Keratinocyte (primary cell): ENCODE measurements at regions not wholly inside any gene's neighbourhood (a gene's known extent, or its start where the extent isn't known, plus 50 kb on each side); places are given as distances from the start of the nearest gene placed in this dataset.
"Not testable (repeated sequence)": the region's sequence is repeated elsewhere in the genome, so short reads cannot be mapped to it uniquely, and the experiment has no call there.

Source experiments
- DNase-seq: peaks from one replicate; pipeline ENCODE4 v3.0.0-alpha.2; 2011; ENCODE audit warnings: low read depth, missing footprints, low spot score
- FAIRE-seq: peaks from 2 replicates; lab custom pipeline; 2011; peaks lifted over from hg19 to GRCh38; lab: Jason Lieb, UNC
- H2AFZ ChIP-seq: 2 replicates; pipeline ENCODE4 v1.6.0; 2012; ENCODE audit warnings: low read length, control low read depth, inconsistent platforms; ENCODE audit not compliant: control insufficient read depth
- H3K27ac ChIP-seq: 2 replicates; pipeline ENCODE4 v1.5.1; 2011; ENCODE audit warnings: low read length; ENCODE audit not compliant: control insufficient read depth, insufficient read depth
- H3K27me3 ChIP-seq: 3 replicates; pipeline ENCODE4 v1.6.0; 2011; ENCODE audit warnings: low read length; ENCODE audit not compliant: control insufficient read depth, insufficient read depth; ENCODE audit errors: extremely low read depth
- H3K36me3 ChIP-seq, 2 experiments: 2 replicates in 1 of 2; 3 replicates in 1 of 2; pipeline ENCODE4 v1.5.1; 2011; ENCODE audit warnings: low read length in 2 of 2, mild to moderate bottlenecking in 1 of 2; ENCODE audit not compliant: control insufficient read depth in 2 of 2, insufficient read depth in 2 of 2; ENCODE audit errors: extremely low read depth in 1 of 2
- H3K4me1 ChIP-seq: 3 replicates; pipeline ENCODE4 v1.5.1; 2011; ENCODE audit warnings: low read length; ENCODE audit not compliant: control insufficient read depth, insufficient read depth; ENCODE audit errors: extremely low read depth
- H3K4me2 ChIP-seq: 3 replicates; pipeline ENCODE4 v1.6.0; 2011; ENCODE audit warnings: low read depth, low read length; ENCODE audit not compliant: control insufficient read depth, insufficient read depth; ENCODE audit errors: extremely low read depth
- H3K4me3 ChIP-seq, 3 experiments: fragments of 200-600 bp in 1 of 3; sonication (generic) in 1 of 3; 2 replicates in 2 of 3; 3 replicates in 1 of 3; pipeline ENCODE4 v1.5.1; 2011 to 2016; ENCODE audit warnings: low read length in 3 of 3, mild to moderate bottlenecking in 3 of 3, control low read depth in 2 of 3, inconsistent platforms in 1 of 3, low read depth in 1 of 3, mixed read lengths in 1 of 3, mixed run types in 1 of 3, moderate library complexity in 1 of 3; ENCODE audit not compliant: control insufficient read depth in 2 of 3, insufficient read depth in 2 of 3; ENCODE audit errors: extremely low read depth in 1 of 3
- H3K79me2 ChIP-seq: 2 replicates; pipeline ENCODE4 v1.6.0; 2012; ENCODE audit warnings: low read length; ENCODE audit not compliant: control insufficient read depth, insufficient read depth
- H3K9ac ChIP-seq: 3 replicates; pipeline ENCODE4 v1.6.0; 2011; ENCODE audit warnings: low read length; ENCODE audit not compliant: control insufficient read depth, insufficient read depth; ENCODE audit errors: extremely low read depth
- H3K9me1 ChIP-seq: 3 replicates; pipeline ENCODE4 v1.6.0; 2011; ENCODE audit warnings: low read length; ENCODE audit not compliant: control insufficient read depth, insufficient read depth; ENCODE audit errors: extremely low read depth
- H3K9me3 ChIP-seq: 2 replicates; pipeline ENCODE4 v1.5.1; 2012; ENCODE audit warnings: low read depth, low read length; ENCODE audit not compliant: control insufficient read depth
- H4K20me1 ChIP-seq: 3 replicates; pipeline ENCODE4 v1.6.0; 2011; ENCODE audit warnings: low read length; ENCODE audit not compliant: control insufficient read depth, insufficient read depth; ENCODE audit errors: extremely low read depth
- CTCF ChIP-seq, 3 experiments: IDR thresholded peaks in 1 of 3; conservative IDR thresholded peaks in 1 of 3; optimal IDR thresholded peaks in 1 of 3; 2 replicates in 2 of 3; 3 replicates in 1 of 3; pipeline versions ENCODE3 to v1.5.1; 2011; ENCODE audit warnings: low read length in 3 of 3, mild to moderate bottlenecking in 3 of 3, moderate library complexity in 2 of 3, control low read depth in 1 of 3, inconsistent platforms in 1 of 3; ENCODE audit not compliant: insufficient read depth in 2 of 3; ENCODE audit errors: extremely low read depth in 1 of 3
- EZH2 ChIP-seq: IDR thresholded peaks from one replicate; pipeline ENCODE4 v1.6.1; 2012; ENCODE audit warnings: inconsistent platforms, mild to moderate bottlenecking, low read length, moderate library complexity
- dilution Hi-C: fragments of 300-500 bp; cut with MboI; formaldehyde crosslinking; loops from one replicate; pipeline ENCODE4 v1.7.0; 2020; ENCODE audit warnings: low sequenced_read_pairs; ENCODE audit not compliant: extremely low pct_ligation_motif_present

GRCh38 chr6:112526594-112526993, 179.5 kb downstream of the RFPL4B start:
- no peak overlapping the region for H3K9ac ChIP-seq
- no peaks in the 10 kb centered on the region for H3K9me3 ChIP-seq
- no peak overlapping the region for H3K27ac ChIP-seq
- DNase-seq = no peak
- no peaks in the 10 kb centered on the region for H4K20me1 ChIP-seq
- no peaks in the 10 kb centered on the region for H3K79me2 ChIP-seq
- H3K36me3 ChIP-seq = no peaks in the 10 kb centered on the region
- H3K27me3 ChIP-seq = no peaks in the 10 kb centered on the region
- no peak overlapping the region for H2AFZ ChIP-seq
- H3K9me1 ChIP-seq = no peaks in the 10 kb centered on the region
- no peak overlapping the region for H3K4me3 ChIP-seq
- TF ChIP-seq CTCF (optimal IDR thresholded peaks at IDR 0.05 in 1 of 3, IDR thresholded peaks at IDR 0.05 in 1 of 3, conservative IDR thresholded peaks at IDR 0.05 in 1 of 3; ENCODE audit: extremely low read depth in 1 of 3, insufficient read depth in 2 of 3, low read length in 3 of 3) (no peak), EZH2 (no peak)
- FAIRE-seq = no peak
- no peaks in the 10 kb centered on the region for H3K4me1 ChIP-seq
- no peak overlapping the region for H3K4me2 ChIP-seq
- dilution Hi-C loops = no loop called here

GRCh38 chr6:112528306-112528705, 181.2 kb downstream of the RFPL4B start:
- FAIRE-seq, DNase-seq, dilution Hi-C loops, H3K9ac ChIP-seq, H3K27me3 ChIP-seq, H3K27ac ChIP-seq, H3K4me1 ChIP-seq, H3K4me2 ChIP-seq, H4K20me1 ChIP-seq, H3K79me2 ChIP-seq, H3K9me3 ChIP-seq, H3K4me3 ChIP-seq, H3K9me1 ChIP-seq, H3K36me3 ChIP-seq, H2AFZ ChIP-seq: not testable (repeated sequence)

GRCh38 chr6:112535816-112536215, 188.7 kb downstream of the RFPL4B start:
- H3K4me1 ChIP-seq = no peaks in the 10 kb centered on the region
- no peaks in the 10 kb centered on the region for H3K9me3 ChIP-seq
- H3K4me2 ChIP-seq = no peak overlapping the region
- dilution Hi-C loops = no loop called here
- no peak overlapping the region for H2AFZ ChIP-seq
- TF ChIP-seq EZH2 (no peak), CTCF (optimal IDR thresholded peaks at IDR 0.05 in 1 of 3, IDR thresholded peaks at IDR 0.05 in 1 of 3, conservative IDR thresholded peaks at IDR 0.05 in 1 of 3; ENCODE audit: extremely low read depth in 1 of 3, insufficient read depth in 2 of 3, low read length in 3 of 3) (no peak)
- H3K4me3 ChIP-seq = no peak overlapping the region
- FAIRE-seq (no peak), DNase-seq (no peak)
- no peak overlapping the region for H3K27ac ChIP-seq
- H3K27me3 ChIP-seq = no peaks in the 10 kb centered on the region
- no peaks in the 10 kb centered on the region for H3K36me3 ChIP-seq
- H3K79me2 ChIP-seq = no peaks in the 10 kb centered on the region
- H4K20me1 ChIP-seq = no peaks in the 10 kb centered on the region
- no peaks in the 10 kb centered on the region for H3K9me1 ChIP-seq
- no peak overlapping the region for H3K9ac ChIP-seq
